ENCODE measurements at regions not wholly inside any gene's neighbourhood (a gene's known extent, or its start where the extent isn't known, plus 50 kb on each side); places are given as distances from the start of the nearest gene placed in this dataset.

GRCh38 chr15:31822463-31822862 lies 207.9 kb upstream of the CHRNA7 start:
- Histone ChIP-seq H3K27ac (ENCODE audit: insufficient read depth, low read length) (no peak overlapping the region), H3K9me3 (ENCODE audit: control insufficient read depth, insufficient read depth, low read depth, low read length) (no peaks in the 10 kb centered on the region), H3K36me3 (ENCODE audit: control insufficient read depth, insufficient read depth, low read length) (no peaks in the 10 kb centered on the region), H3K9ac (ENCODE audit: insufficient read depth, low read length) (no peak overlapping the region), H3K4me2 (ENCODE audit: extremely low read depth, insufficient read depth, low read length) (no peak overlapping the region), H4K20me1 (ENCODE audit: control insufficient read depth, extremely low read depth, insufficient read depth, low read length) (no peaks in the 10 kb centered on the region), H3K79me2 (ENCODE audit: control insufficient read depth, insufficient read depth, low read length) (no peaks in the 10 kb centered on the region), H3K27me3 (ENCODE audit: control insufficient read depth, insufficient read depth, low read length) (no peaks in the 10 kb centered on the region), H3K4me1 (ENCODE audit: control insufficient read depth, extremely low read depth, insufficient read depth, low read length) (no peaks in the 10 kb centered on the region), H2AFZ (ENCODE audit: low read length) (no peak overlapping the region), H3K4me3 (replicated peaks in 1 of 4; ENCODE audit: control extremely low read depth in 1 of 4, insufficient read depth in 1 of 4, low read depth in 3 of 4, low read length in 4 of 4) (no peak overlapping the region)
- TF ChIP-seq EZH2 (IDR thresholded peaks at IDR 0.05; ENCODE audit: low read length, missing control alignments) (no peak), CTCF (conservative IDR thresholded peaks at IDR 0.05 in 1 of 2, IDR thresholded peaks at IDR 0.05 in 1 of 2; ENCODE audit: low read depth in 1 of 2, low read length in 2 of 2) (no peak)
- DNase-seq (ENCODE audit: low read depth in 2 of 2): no peak

GRCh38 chr15:31824024-31824423 lies 206.3 kb upstream of the CHRNA7 start:
- Histone ChIP-seq H3K27me3 (ENCODE audit: control insufficient read depth, insufficient read depth, low read length) (no peaks in the 10 kb centered on the region), H3K27ac (ENCODE audit: insufficient read depth, low read length) (no peak overlapping the region), H2AFZ (ENCODE audit: low read length) (no peak overlapping the region), H3K4me3 (replicated peaks in 1 of 4; ENCODE audit: control extremely low read depth in 1 of 4, insufficient read depth in 1 of 4, low read depth in 3 of 4, low read length in 4 of 4) (no peak overlapping the region), H3K9me3 (ENCODE audit: control insufficient read depth, insufficient read depth, low read depth, low read length) (no peaks in the 10 kb centered on the region), H3K36me3 (ENCODE audit: control insufficient read depth, insufficient read depth, low read length) (no peaks in the 10 kb centered on the region), H3K4me1 (ENCODE audit: control insufficient read depth, extremely low read depth, insufficient read depth, low read length) (no peaks in the 10 kb centered on the region), H3K9ac (ENCODE audit: insufficient read depth, low read length) (no peak overlapping the region), H3K79me2 (ENCODE audit: control insufficient read depth, insufficient read depth, low read length) (no peaks in the 10 kb centered on the region), H4K20me1 (ENCODE audit: control insufficient read depth, extremely low read depth, insufficient read depth, low read length) (no peaks in the 10 kb centered on the region), H3K4me2 (ENCODE audit: extremely low read depth, insufficient read depth, low read length) (no peak overlapping the region)
- TF ChIP-seq EZH2 (IDR thresholded peaks at IDR 0.05; ENCODE audit: low read length, missing control alignments): no peak
- no peak for TF ChIP-seq CTCF (conservative IDR thresholded peaks at IDR 0.05 in 1 of 2, IDR thresholded peaks at IDR 0.05 in 1 of 2; ENCODE audit: low read depth in 1 of 2, low read length in 2 of 2)
- DNase-seq (ENCODE audit: low read depth in 2 of 2): no peak

- Histone ChIP-seq H3K27me3 (ENCODE audit: control insufficient read depth, insufficient read depth, low read length) (no peaks in the 10 kb centered on the region), H3K27ac (ENCODE audit: insufficient read depth, low read length) (no peak overlapping the region), H3K79me2 (ENCODE audit: control insufficient read depth, insufficient read depth, low read length) (no peaks in the 10 kb centered on the region), H3K36me3 (ENCODE audit: control insufficient read depth, insufficient read depth, low read length) (no peaks in the 10 kb centered on the region), H2AFZ (ENCODE audit: low read length) (no peak overlapping the region), H4K20me1 (ENCODE audit: control insufficient read depth, extremely low read depth, insufficient read depth, low read length) (no peaks in the 10 kb centered on the region), H3K4me2 (ENCODE audit: extremely low read depth, insufficient read depth, low read length) (no peak overlapping the region), H3K4me3 (replicated peaks in 1 of 4; ENCODE audit: control extremely low read depth in 1 of 4, insufficient read depth in 1 of 4, low read depth in 3 of 4, low read length in 4 of 4) (no peak overlapping the region), H3K4me1 (ENCODE audit: control insufficient read depth, extremely low read depth, insufficient read depth, low read length) (no peaks in the 10 kb centered on the region), H3K9ac (ENCODE audit: insufficient read depth, low read length) (no peak overlapping the region), H3K9me3 (ENCODE audit: control insufficient read depth, insufficient read depth, low read depth, low read length) (no peaks in the 10 kb centered on the region)
- DNase-seq (ENCODE audit: low read depth in 2 of 2): no peak
- TF ChIP-seq EZH2 (IDR thresholded peaks at IDR 0.05; ENCODE audit: low read length, missing control alignments) (no peak), CTCF (conservative IDR thresholded peaks at IDR 0.05 in 1 of 2, IDR thresholded peaks at IDR 0.05 in 1 of 2; ENCODE audit: low read depth in 1 of 2, low read length in 2 of 2) (no peak)
Observed at GRCh38 chr15:31828594-31828993, 201.7 kb upstream of the CHRNA7 start.
